ENCODE measurements at regions not wholly inside any gene's neighbourhood (a gene's known extent, or its start where the extent isn't known, plus 50 kb on each side); places are given as distances from the start of the nearest gene placed in this dataset.
"Not testable (repeated sequence)": the region's sequence is repeated elsewhere in the genome, so short reads cannot be mapped to it uniquely, and the experiment has no call there.

GRCh38 chr5:158514319-158514985 is 585.3 kb downstream of the EBF1 start:
- no peak for DNase-seq

DNA sequence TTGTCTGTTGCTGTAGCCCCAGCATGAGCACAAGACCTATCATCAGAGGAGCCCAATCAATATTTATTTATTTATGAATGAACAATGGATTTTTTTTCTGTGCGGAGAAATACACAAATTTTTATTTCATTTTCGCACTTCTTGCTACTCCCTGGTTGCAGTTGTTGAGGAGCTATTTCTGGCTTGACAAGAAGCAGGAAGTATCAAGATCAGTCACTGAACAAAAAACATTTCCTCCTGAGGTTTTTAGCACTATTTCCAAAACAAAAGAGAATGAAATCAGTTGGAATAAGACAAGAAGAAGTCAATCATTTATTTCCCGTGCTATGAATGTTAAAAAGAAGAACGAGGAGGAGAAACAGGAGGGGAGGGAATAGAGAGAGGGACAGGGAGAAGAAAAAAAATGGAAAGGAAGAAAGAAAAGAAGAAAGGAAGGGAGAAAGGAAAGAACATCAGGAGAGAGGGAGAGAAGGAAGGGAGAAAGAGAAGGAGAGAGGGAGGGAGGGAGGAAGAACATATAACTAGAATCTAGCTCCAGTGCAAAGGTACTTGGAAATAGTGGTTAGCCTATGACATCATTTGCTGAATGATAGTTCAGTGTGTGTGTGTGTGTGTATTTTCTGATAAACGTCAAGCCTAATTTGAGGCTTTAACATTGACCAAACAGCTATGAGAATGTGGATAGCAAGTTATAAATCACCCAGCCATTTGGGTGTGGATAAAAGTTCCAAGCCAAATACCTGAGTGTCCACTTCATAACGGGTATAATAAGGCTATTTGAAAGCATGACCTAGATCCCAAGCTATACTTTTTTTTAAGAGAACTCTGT is 586.0 kb downstream of the EBF1 start:
- DNase-seq, result no peak

DNA sequence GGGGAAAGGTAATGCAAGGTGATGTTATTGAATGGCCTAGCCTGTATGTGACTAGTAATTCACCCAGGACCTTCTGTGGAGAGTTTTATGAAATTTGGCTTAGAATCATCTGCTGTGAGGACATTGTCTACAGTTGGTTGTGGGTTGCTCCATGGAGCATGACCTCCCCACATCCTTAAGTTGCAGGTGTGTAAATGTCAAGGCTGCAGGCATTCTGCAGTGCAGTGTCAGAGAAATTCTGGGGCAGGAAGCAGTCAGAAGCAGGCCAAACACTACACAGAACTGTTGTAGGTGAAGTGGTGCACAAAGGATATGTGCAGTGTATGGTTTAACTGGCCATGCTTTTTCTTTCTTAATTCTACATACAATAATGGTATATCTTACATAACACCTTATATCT is 588.3 kb downstream of the EBF1 start:
- no peak for DNase-seq

- no peak for DNase-seq
Observed at GRCh38 chr5:158510479-158510878, 589.2 kb downstream of the EBF1 start.

GRCh38 chr5:158506648-158507047 is 593.1 kb downstream of the EBF1 start:
- no peak for DNase-seq

GRCh38 chr5:158502686-158503085 is 597.0 kb downstream of the EBF1 start:
- DNase-seq, result no peak

DNA sequence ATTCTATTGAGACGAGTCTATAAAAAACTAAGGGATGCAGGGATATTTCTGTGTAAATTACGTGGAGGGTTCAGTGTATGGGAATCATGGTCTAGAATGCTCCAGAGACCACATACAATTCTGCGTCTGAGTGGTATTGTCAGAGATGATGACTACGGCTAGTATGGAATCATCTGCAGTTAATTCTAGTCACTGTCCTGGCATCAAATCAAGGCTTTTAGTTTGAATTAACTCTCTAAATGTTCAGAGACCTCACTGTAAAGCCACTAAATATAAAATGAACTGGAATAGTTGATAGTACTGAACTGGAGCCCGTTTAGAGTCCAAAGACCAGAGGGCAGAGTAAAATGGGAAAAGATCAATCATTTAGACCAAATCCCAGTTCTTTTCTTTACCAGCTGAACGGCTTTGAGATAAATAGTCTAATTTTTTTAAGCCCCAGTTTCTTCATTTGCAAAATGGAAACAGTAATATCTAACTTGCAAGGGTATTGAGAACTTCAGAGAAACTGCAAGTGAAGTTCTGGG is 599.8 kb downstream of the EBF1 start:
- DNase-seq, result no peak

- DNase-seq, result no peak
Observed at GRCh38 chr5:158499075-158499891, 600.4 kb downstream of the EBF1 start.

- DNase-seq, result no peak
Observed at GRCh38 chr5:158496624-158497023, 603.1 kb downstream of the EBF1 start.

DNA sequence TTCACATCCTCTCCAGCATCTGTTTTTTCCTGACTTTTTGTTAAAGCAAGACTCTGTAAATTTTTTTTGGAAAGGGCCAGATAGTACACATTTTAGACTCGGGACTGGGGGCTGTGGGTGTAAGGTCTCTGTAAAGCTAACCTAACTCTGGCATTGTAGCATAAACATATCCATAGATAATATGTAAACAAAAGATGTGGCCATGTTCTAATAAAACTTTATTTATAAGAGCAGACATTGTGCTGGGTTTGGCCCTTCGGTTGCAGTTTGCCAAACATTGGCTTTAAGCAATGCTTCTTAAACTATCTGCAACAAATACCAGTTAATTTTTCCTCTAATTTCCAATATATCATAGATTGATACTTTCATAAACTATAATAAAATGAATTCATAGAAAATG is 605.2 kb downstream of the EBF1 start:
- DNase-seq, result no peak

DNA sequence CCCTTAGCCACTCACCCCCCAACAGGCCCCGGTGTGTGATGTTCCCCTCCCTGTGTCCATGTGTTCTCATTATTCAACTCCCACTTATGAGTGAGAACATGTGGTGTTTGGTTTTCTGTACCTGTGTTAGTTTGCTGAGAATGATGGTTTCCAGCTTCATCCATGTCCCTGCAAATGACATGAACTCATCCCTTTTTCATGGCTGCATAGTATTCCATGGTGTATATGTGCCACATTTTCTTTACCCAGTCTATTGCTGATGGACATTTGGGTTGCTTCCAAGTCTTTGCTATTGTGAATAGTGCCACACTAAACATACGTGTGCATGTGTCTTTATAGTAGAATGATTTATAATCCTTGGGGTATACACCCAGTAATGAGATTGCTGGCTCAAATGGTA is 605.7 kb downstream of the EBF1 start:
- DNase-seq, result not testable (repeated sequence)

DNA sequence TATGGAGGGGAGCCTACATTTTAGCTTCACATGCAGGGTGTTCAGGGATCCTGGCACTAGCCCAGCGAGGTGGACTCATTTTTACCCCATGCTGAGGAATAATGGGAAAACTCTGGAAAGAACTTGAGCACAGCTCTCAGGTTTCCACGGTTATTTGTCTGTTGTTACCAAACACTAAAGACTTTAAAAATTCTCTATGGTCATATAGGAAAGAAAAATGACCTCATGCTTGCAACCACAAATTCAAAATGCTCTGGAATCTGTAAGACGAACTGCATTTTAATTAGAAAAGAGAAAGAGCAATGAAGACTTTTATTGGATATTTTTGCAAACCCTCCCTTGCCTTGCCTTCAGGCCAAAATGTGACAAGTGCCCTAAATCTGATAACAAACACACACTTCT is 606.9 kb downstream of the EBF1 start:
- DNase-seq, result no peak

- no peak for DNase-seq
Observed at GRCh38 chr5:158492136-158492535, 607.6 kb downstream of the EBF1 start.

GRCh38 chr5:158487664-158488063 is 612.1 kb downstream of the EBF1 start:
- DNase-seq, result no peak

- DNase-seq, result no peak
Observed at GRCh38 chr5:158487156-158487555, 612.6 kb downstream of the EBF1 start.

GRCh38 chr5:158486566-158486965 is 613.1 kb downstream of the EBF1 start:
- DNase-seq, result no peak

DNA sequence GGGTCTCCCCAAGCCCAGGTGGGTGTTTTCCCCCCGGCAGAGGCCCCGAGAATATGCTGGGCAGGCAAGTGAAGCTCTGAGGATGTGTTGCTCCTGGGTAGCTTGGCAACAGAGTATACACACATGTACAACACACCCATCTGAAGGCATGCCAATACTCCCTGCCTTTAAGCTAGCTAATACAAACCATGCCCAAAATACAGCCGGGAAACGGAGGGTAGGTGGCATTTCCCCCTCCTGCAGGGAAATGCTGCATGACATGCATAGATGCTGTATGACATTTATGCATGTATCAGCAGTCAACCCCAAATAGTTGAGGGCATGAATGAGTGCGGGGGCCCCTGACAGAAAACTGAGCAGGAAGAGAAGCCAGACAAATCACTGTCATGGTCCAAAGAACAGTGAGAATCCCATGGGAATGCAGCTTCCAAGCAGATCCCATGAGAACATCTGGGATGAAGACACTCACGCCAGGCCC is 614.1 kb downstream of the EBF1 start:
- no peak for DNase-seq

DNA sequence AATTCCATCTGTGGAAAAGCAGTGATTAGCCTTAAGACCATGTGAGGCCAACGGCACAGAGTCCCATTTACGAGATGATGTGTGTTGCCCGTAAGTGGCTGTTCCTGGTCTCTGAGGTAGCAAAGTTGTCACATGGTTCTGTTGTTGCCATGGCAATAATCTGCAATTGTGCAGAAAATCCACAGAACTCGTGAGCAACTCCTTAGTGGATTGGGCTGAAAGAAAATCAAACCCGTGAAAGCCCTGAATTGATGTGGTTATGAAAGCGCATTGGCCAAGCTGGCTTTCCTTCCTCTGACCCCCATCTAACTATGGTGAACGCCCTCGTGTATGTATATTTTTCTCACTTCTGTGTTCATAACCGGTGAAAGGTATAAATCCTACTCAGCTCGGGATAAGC is 614.7 kb downstream of the EBF1 start:
- DNase-seq, result no peak

- no peak for DNase-seq
Observed at GRCh38 chr5:158484150-158484549, 615.6 kb downstream of the EBF1 start.

DNA sequence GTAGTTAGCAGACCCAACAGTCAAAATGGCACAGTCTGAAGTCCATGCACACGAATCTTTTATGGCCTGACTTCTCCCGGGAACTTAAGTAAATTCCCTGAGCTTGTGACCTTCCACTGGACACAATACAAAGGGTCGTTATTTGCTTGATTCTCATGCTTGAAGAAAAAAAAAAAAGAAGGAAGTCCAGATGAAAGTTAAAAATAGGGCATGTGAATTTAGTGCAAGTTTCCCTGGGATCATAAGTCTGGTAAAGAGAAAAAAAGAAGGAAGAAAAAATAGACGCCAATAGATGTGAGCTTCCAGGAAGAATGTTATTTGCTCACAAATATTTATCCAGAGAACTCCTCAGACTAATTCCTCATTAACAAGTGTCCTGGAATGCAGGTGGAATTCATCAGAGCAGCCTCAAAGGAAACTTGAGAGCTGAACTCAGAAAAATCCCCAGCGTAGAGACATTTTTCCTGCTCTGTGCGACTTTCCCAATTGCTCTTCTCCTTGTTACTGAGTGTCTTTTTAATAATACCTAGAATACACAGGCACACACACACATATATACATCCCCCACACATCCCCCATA is 616.3 kb downstream of the EBF1 start:
- no peak for DNase-seq

GRCh38 chr5:158482125-158482524 is 617.6 kb downstream of the EBF1 start:
- no peak for DNase-seq

- DNase-seq, result no peak
Observed at GRCh38 chr5:158478139-158478538, 619.2 kb upstream of the CLINT1 start.

- no peak for DNase-seq
Observed at GRCh38 chr5:158477214-158477613, 618.3 kb upstream of the CLINT1 start.
